ENCODE measurements at regions not wholly inside any gene's neighbourhood (a gene's known extent, or its start where the extent isn't known, plus 50 kb on each side); places are given as distances from the start of the nearest gene placed in this dataset.

GRCh38 chrX:13219991-13220764 lies 99.7 kb downstream of the ATXN3L start:
- no peak for TF ChIP-seq CTCF (IDR thresholded peaks at IDR 0.05)
- no peak for TF ChIP-seq MYBL2 (CRISPR knock-in tag; IDR thresholded peaks at IDR 0.05)
- no peak for TF ChIP-seq ATF3 (CRISPR knock-in tag; conservative IDR thresholded peaks at IDR 0.05)
- no peak for TF ChIP-seq RELA (CRISPR knock-in tag; IDR thresholded peaks at IDR 0.05; ENCODE audit: borderline replicate concordance)
- TF ChIP-seq PRDM15 (CRISPR knock-in tag; IDR thresholded peaks at IDR 0.05) = no peak
- no peak for TF ChIP-seq MAX (CRISPR knock-in tag; IDR thresholded peaks at IDR 0.05)
- TF ChIP-seq ESRRA (CRISPR knock-in tag; IDR thresholded peaks at IDR 0.05; ENCODE audit: borderline replicate concordance) = no peak
- TF ChIP-seq OVOL2 (CRISPR knock-in tag; IDR thresholded peaks at IDR 0.05; ENCODE audit: borderline replicate concordance) = no peak

Data from WTC11 (cell line).